Choroid plexus epithelial cell (primary cell): ENCODE measurements at regions not wholly inside any gene's neighbourhood (a gene's known extent, or its start where the extent isn't known, plus 50 kb on each side); places are given as distances from the start of the nearest gene placed in this dataset.

ENCODE experiments used
- DNase-seq: peaks from one replicate; pipeline ENCODE4 v3.0.0-alpha.2; 2010; ENCODE audit warnings: low read depth
- H3K4me3 ChIP-seq: 2 replicates; pipeline ENCODE4 v1.5.1; 2011; ENCODE audit warnings: low read depth, mild to moderate bottlenecking, control low read depth, low read length, moderate library complexity
- CTCF ChIP-seq: conservative IDR thresholded peaks from 2 replicates; pipeline ENCODE4 v1.5.1; 2011; ENCODE audit warnings: low read depth, mild to moderate bottlenecking, control low read depth, inconsistent platforms, low read length, moderate library complexity

DNA sequence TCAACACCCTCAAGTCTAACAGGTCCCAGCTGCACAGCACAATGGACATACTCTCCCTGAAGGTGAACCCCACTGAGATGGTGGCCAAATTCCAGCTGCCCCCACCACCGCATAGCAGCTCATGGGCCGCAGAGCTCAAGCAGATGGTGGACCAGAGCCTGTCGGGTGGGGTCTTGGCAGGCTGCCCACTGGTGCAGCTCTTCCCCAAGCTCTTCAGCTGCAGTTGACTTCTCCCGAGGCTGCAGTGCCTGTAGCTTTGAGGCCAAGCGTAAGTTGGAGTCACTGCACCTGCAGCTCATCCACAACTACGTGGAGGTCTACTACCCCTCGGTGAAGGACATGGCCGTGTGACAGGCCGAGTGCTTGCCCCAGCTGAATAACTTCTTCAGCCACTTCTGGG lies 56.6 kb upstream of the SPTLC1 start:
- DNase-seq = no peak
- H3K4me3 ChIP-seq = no peak overlapping the region
- TF ChIP-seq CTCF = no peak

DNA sequence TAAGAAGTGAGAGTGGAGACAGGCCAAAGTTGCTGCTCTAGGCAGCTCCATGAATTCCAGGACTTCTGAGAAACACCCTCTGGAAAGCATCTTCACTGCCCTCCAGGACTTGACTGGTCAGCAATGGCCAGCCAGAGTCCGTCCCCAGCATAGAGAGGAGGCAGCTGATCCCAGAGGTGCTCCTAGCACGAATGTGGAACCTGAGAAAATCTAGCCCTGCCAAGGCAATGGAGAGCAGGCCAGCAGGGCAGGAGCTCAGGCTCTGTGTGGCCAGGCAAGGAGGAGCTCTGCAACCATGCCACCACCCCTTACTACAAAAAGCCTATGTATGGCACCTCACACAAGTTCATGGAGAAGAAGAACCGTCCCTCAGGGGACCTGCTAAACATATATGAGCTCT lies 56.1 kb upstream of the SPTLC1 start:
- no peak for TF ChIP-seq CTCF

GRCh38 chr9:92170848-92171247 lies 55.6 kb upstream of the SPTLC1 start:
- no peak for TF ChIP-seq CTCF
- no peak overlapping the region for H3K4me3 ChIP-seq
- no peak for DNase-seq

More for the DNA sequence above, 56.1 kb upstream of the SPTLC1 start:
- DNase-seq = no peak
- H3K4me3 ChIP-seq = no peak overlapping the region

DNA sequence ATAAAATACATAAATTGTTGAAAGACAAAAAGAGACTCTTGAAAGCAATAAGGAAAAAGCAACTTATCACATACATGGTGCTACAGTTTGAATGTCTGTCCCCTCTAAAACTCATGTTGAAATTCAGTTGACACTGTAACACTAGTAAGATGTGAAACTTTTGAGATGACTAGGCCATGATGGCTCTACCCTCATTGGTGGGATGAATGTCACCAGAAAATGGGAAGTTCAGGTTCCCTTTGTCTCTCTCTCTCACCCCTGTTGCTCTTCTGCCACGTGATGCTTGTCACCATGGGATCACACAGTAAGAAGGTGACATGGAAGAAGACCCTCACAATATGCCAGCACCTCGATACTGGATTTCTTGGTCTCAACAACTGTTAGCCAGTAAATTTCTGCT lies 50.3 kb upstream of the SPTLC1 start:
- H3K4me3 ChIP-seq = no peak overlapping the region
- no peak for DNase-seq
- no peak for TF ChIP-seq CTCF
